CD14-positive monocyte (primary cell): ENCODE measurements at regions not wholly inside any gene's neighbourhood (a gene's known extent, or its start where the extent isn't known, plus 50 kb on each side); places are given as distances from the start of the nearest gene placed in this dataset.

Experiments used
- DNase-seq, 3 donors: peaks; one replicate each; pipeline ENCODE4 v3.0.0-alpha.2; 2011 to 2022
- H2AFZ ChIP-seq: 2 replicates; pipeline ENCODE4 v1.6.0; 2012; ENCODE audit warnings: mild to moderate bottlenecking, low read depth, low read length, inconsistent platforms; ENCODE audit not compliant: insufficient read depth, poor library complexity, severe bottlenecking
- H3K27ac ChIP-seq, 2 donors: 1 replicate in 1 of 2; 2 replicates in 1 of 2; pipeline ENCODE4 v1.5.1; 2012 to 2013; ENCODE audit warnings: low read length in 2 of 2, control low read depth in 1 of 2, inconsistent platforms in 1 of 2, low read depth in 1 of 2, mild to moderate bottlenecking in 1 of 2
- H3K27me3 ChIP-seq, 2 donors: one replicate each; pipeline versions ENCODE4 v1.6.0 to v1.6.1; 2011 to 2013; ENCODE audit warnings: low read length in 2 of 2; ENCODE audit not compliant: control insufficient read depth in 2 of 2, insufficient read depth in 2 of 2
- H3K36me3 ChIP-seq, 2 donors: replicated peaks in 1 of 2; 1 replicate in 1 of 2; 2 replicates in 1 of 2; pipeline versions ENCODE4 v1.5.1 to v1.6.1; 2012 to 2013; ENCODE audit warnings: low read length in 2 of 2, control low read depth in 1 of 2, inconsistent platforms in 1 of 2, mild to moderate bottlenecking in 1 of 2; ENCODE audit not compliant: insufficient read depth in 2 of 2, control insufficient read depth in 1 of 2
- H3K4me1 ChIP-seq, 2 donors: 1 replicate in 1 of 2; 2 replicates in 1 of 2; pipeline versions ENCODE4 v1.5.1 to v1.6.1; 2012 to 2013; ENCODE audit warnings: low read length in 2 of 2, control low read depth in 1 of 2, inconsistent platforms in 1 of 2, mild to moderate bottlenecking in 1 of 2, moderate library complexity in 1 of 2; ENCODE audit not compliant: insufficient read depth in 2 of 2, control insufficient read depth in 1 of 2
- H3K4me2 ChIP-seq: replicated peaks from 2 replicates; pipeline ENCODE3; 2012; ENCODE audit warnings: low read length, moderate library complexity, mild to moderate bottlenecking; ENCODE audit not compliant: poor library complexity, severe bottlenecking; ENCODE audit errors: extremely low read depth
- H3K4me3 ChIP-seq, 3 experiments: fragments of 200-600 bp in 1 of 3; sonication (generic) in 1 of 3; replicated peaks in 1 of 3; 1 replicate in 2 of 3; 2 replicates in 1 of 3; pipeline ENCODE4 v1.5.1; 2011 to 2013; ENCODE audit warnings: low read length in 3 of 3, mild to moderate bottlenecking in 3 of 3, control low read depth in 2 of 3, low read depth in 2 of 3, inconsistent platforms in 1 of 3, moderate library complexity in 1 of 3
- H3K79me2 ChIP-seq: 2 replicates; pipeline ENCODE4 v1.6.0; 2012; ENCODE audit warnings: mild to moderate bottlenecking, control low read depth, inconsistent platforms, low read length, moderate library complexity; ENCODE audit not compliant: insufficient read depth
- H3K9ac ChIP-seq: 2 replicates; pipeline ENCODE4 v1.6.0; 2017; ENCODE audit warnings: low read length, mild to moderate bottlenecking; ENCODE audit not compliant: insufficient read depth, poor library complexity, severe bottlenecking
- H3K9me3 ChIP-seq, 2 donors: replicated peaks in 1 of 2; 1 replicate in 1 of 2; 2 replicates in 1 of 2; pipeline versions ENCODE4 v1.5.1 to v1.6.1; 2012 to 2013; ENCODE audit warnings: low read length in 2 of 2, control low read depth in 1 of 2; ENCODE audit not compliant: control insufficient read depth in 1 of 2, insufficient read depth in 1 of 2
- H4K20me1 ChIP-seq: 2 replicates; pipeline ENCODE4 v1.6.0; 2012; ENCODE audit warnings: mild to moderate bottlenecking, low read length, control low read depth, moderate library complexity; ENCODE audit not compliant: insufficient read depth
- H3K27ac Mint-ChIP-seq, 7 donors: one replicate each; pipeline ENCODE4 v1.8.0; 2020; ENCODE audit warnings: mild to moderate bottlenecking in 7 of 7, mixed read lengths in 7 of 7, moderate library complexity in 6 of 7, inconsistent platforms in 2 of 7
- H3K27me3 Mint-ChIP-seq, 3 donors: one replicate each; pipeline ENCODE4 v1.8.0; 2021 to 2022; ENCODE audit warnings: low read depth in 3 of 3, mild to moderate bottlenecking in 3 of 3, mixed read lengths in 3 of 3, moderate library complexity in 3 of 3, inconsistent platforms in 1 of 3
- H3K36me3 Mint-ChIP-seq, 2 donors: one replicate each; pipeline ENCODE4 v1.8.0; 2020; ENCODE audit warnings: mixed read lengths in 2 of 2, inconsistent platforms in 1 of 2, mild to moderate bottlenecking in 1 of 2
- H3K4me1 Mint-ChIP-seq: one replicate; pipeline ENCODE4 v1.8.0; 2020; ENCODE audit warnings: mild to moderate bottlenecking, mixed read lengths
- H3K4me3 Mint-ChIP-seq, 2 donors: one replicate each; pipeline ENCODE4 v1.8.0; 2020; ENCODE audit warnings: mild to moderate bottlenecking in 2 of 2, mixed read lengths in 2 of 2, moderate library complexity in 1 of 2
- H3K9me3 Mint-ChIP-seq, 7 donors: one replicate each; pipeline ENCODE4 v1.8.0; 2020 to 2022; ENCODE audit warnings: mixed read lengths in 7 of 7, mild to moderate bottlenecking in 6 of 7, moderate library complexity in 6 of 7, inconsistent platforms in 2 of 7
- WGBS: methylation state at CpG from one replicate; pipeline ENCODE4 v1.1.5; 2013; ENCODE audit warnings: missing lambda C conversion rate; ENCODE audit not compliant: insufficient coverage; 5-methylcytosine and 5-hydroxymethylcytosine counted together
- intact Hi-C, 2 donors: fragments of 100-400 bp; cut with micrococcal nuclease; formaldehyde crosslinking; loops; one replicate each; pipeline versions ENCODE4 v1.15.0 to v1.15.1; 2023
- TF ChIP-seq, protein P1 (sequence below): fragments of 200-600 bp; IDR thresholded peaks from one replicate; pipeline ENCODE4 v1.8.0; 2022; ENCODE audit warnings: antibody characterized with exemption, mild to moderate bottlenecking

DNA sequence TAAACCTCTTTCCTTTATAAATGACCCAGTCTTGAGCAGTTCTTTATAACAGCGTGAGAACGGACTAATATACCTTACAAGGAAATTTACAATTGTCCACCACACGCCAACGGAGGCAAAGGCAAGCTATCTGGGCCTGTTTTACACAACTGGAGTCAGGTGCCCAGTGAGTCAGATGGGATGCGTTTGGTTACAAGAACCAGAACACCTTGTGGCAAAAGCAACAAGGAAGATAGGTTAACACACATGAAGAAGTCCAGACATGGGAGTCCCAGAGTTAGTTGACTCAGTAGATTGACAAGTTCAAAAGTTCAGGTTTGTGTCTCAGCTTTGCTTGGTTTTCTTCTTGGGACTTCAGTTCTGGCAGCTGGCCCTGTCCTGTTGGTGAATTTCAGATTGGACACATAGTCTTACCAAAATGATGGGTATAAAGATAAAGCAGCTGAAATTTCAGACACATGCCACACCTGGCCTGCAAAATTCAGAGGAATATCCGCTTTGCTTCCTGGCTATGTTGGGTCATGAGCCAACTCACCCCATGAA, 97.9 kb downstream of the PXDC1 start:
- H3K4me1 Mint-ChIP-seq, result peaks cover 4% of the 10 kb centered on the region
- 94% methylated on average over 3 of the region's 6 CpGs for WGBS
- Histone ChIP-seq H2AFZ (no peak overlapping the region), H3K9ac (no peak overlapping the region), H3K36me3 (no peaks in the 10 kb centered on the region), H3K4me2 (no peak overlapping the region), H3K4me1 (no peaks in the 10 kb centered on the region), H3K9me3 (no peaks in the 10 kb centered on the region), H3K4me3 (no peak overlapping the region), H3K27me3 (no peaks in the 10 kb centered on the region), H4K20me1 (no peaks in the 10 kb centered on the region), H3K27ac (no peak overlapping the region), H3K79me2 (no peaks in the 10 kb centered on the region)
- H3K27me3 Mint-ChIP-seq, result peaks cover 0 to 2% (median 1%) of the 10 kb centered on the region in 3 donors
- H3K9me3 Mint-ChIP-seq, result peaks cover 0 to 5% (median 0%) of the 10 kb centered on the region in 7 donors
- H3K27ac Mint-ChIP-seq, result no peak overlapping the region
- H3K4me3 Mint-ChIP-seq, result no peak overlapping the region
- intact Hi-C loops, result no loop called here
- H3K36me3 Mint-ChIP-seq, result no peaks in the 10 kb centered on the region
- TF ChIP-seq, protein P1, sequence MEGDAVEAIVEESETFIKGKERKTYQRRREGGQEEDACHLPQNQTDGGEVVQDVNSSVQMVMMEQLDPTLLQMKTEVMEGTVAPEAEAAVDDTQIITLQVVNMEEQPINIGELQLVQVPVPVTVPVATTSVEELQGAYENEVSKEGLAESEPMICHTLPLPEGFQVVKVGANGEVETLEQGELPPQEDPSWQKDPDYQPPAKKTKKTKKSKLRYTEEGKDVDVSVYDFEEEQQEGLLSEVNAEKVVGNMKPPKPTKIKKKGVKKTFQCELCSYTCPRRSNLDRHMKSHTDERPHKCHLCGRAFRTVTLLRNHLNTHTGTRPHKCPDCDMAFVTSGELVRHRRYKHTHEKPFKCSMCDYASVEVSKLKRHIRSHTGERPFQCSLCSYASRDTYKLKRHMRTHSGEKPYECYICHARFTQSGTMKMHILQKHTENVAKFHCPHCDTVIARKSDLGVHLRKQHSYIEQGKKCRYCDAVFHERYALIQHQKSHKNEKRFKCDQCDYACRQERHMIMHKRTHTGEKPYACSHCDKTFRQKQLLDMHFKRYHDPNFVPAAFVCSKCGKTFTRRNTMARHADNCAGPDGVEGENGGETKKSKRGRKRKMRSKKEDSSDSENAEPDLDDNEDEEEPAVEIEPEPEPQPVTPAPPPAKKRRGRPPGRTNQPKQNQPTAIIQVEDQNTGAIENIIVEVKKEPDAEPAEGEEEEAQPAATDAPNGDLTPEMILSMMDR, result no peak
- no peak for DNase-seq

DNA sequence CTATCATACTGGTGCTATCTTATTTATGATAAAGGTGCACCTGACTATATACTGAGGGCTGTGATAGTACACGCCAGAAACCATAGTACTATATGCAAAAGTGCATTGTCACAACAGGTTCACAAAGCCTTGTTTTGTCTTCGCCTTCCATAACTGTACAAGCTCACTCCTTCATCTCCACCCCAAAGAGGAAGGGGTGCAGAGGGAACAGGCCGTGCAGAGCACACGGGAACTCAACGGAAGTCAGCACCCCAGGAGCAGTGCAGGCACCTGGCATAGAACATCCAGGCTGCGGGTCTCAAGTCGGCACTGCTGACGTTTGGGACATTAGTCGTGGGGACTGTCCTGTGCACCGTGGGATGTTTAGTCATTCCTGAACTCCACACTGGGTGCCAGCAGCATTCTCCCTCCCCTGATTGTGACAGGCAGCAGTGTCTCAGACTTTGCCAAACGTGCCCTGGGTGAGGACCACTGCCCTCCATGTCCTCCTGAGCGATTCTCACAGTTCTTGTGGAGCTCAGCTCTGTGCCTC, 99.7 kb downstream of the PXDC1 start:
- no peaks in the 10 kb centered on the region for H3K4me1 ChIP-seq
- H3K9me3 Mint-ChIP-seq, result peaks cover 0 to 5% (median 0%) of the 10 kb centered on the region in 7 donors
- intact Hi-C loops, result no loop called here
- no peak overlapping the region for H3K27ac Mint-ChIP-seq
- no peaks in the 10 kb centered on the region for H3K79me2 ChIP-seq
- H3K9ac ChIP-seq, result no peak overlapping the region
- no peak overlapping the region for H3K27ac ChIP-seq
- no peaks in the 10 kb centered on the region for H3K36me3 ChIP-seq
- H3K4me2 ChIP-seq, result no peak overlapping the region
- no peaks in the 10 kb centered on the region for H4K20me1 ChIP-seq
- peaks cover 4% of the 10 kb centered on the region for H3K4me1 Mint-ChIP-seq
- TF ChIP-seq, protein P1, result no peak
- no peak for DNase-seq
- no peak overlapping the region for H2AFZ ChIP-seq
- H3K27me3 Mint-ChIP-seq, result peaks cover 1 to 4% (median 4%) of the 10 kb centered on the region in 3 donors
- H3K36me3 Mint-ChIP-seq, result no peaks in the 10 kb centered on the region
- WGBS, result 94% methylated on average over 11 of the region's 12 CpGs
- H3K9me3 ChIP-seq, result no peaks in the 10 kb centered on the region
- H3K4me3 Mint-ChIP-seq, result no peak overlapping the region
- no peaks in the 10 kb centered on the region for H3K27me3 ChIP-seq
- H3K4me3 ChIP-seq, result no peak overlapping the region
